Trophoblast cell (in vitro differentiated cells and primary cell): ENCODE measurements at regions not wholly inside any gene's neighbourhood (a gene's known extent, or its start where the extent isn't known, plus 50 kb on each side); places are given as distances from the start of the nearest gene placed in this dataset.

Experiments used
- DNase-seq, 2 donors: peaks; one replicate each; pipeline ENCODE4 v3.0.0-alpha.2; 2016
- H2AFZ ChIP-seq: 2 replicates; pipeline ENCODE4 v1.6.1; 2013; ENCODE audit warnings: low read length, moderate library complexity, mild to moderate bottlenecking; ENCODE audit not compliant: insufficient read depth, poor library complexity
- H2AK5ac ChIP-seq: 2 replicates; pipeline ENCODE4 v1.6.1; 2013; ENCODE audit warnings: mild to moderate bottlenecking, low read length
- H2BK120ac ChIP-seq: 2 replicates; pipeline ENCODE4 v1.6.1; 2013; ENCODE audit warnings: low read length, mild to moderate bottlenecking, moderate library complexity; ENCODE audit not compliant: insufficient read depth, poor library complexity
- H2BK12ac ChIP-seq: 2 replicates; pipeline ENCODE4 v1.6.1; 2013; ENCODE audit warnings: mild to moderate bottlenecking, low read length, moderate library complexity
- H2BK5ac ChIP-seq: 2 replicates; pipeline ENCODE4 v1.6.1; 2013; ENCODE audit warnings: low read length, low read depth, moderate library complexity, mild to moderate bottlenecking; ENCODE audit not compliant: poor library complexity
- H3K14ac ChIP-seq: 2 replicates; pipeline ENCODE4 v1.6.1; 2013; ENCODE audit warnings: mild to moderate bottlenecking, low read length
- H3K18ac ChIP-seq: 2 replicates; pipeline ENCODE4 v1.6.1; 2013; ENCODE audit warnings: mild to moderate bottlenecking, low read length
- H3K23ac ChIP-seq: 2 replicates; pipeline ENCODE4 v1.6.1; 2013; ENCODE audit warnings: low read length
- H3K27ac ChIP-seq: 2 replicates; pipeline ENCODE4 v1.5.1; 2013; ENCODE audit warnings: low read depth, mild to moderate bottlenecking, inconsistent platforms, low read length, moderate library complexity
- H3K27me3 ChIP-seq: 2 replicates; pipeline ENCODE4 v1.6.1; 2013; ENCODE audit warnings: inconsistent platforms, mild to moderate bottlenecking, low read length, moderate library complexity; ENCODE audit not compliant: insufficient read depth
- H3K36me3 ChIP-seq, 2 experiments: 1 replicate in 1 of 2; 2 replicates in 1 of 2; pipeline ENCODE4 v1.6.1; 2013; ENCODE audit warnings: low read length in 2 of 2, mild to moderate bottlenecking in 2 of 2, moderate library complexity in 1 of 2; ENCODE audit not compliant: insufficient read depth in 2 of 2, control insufficient read depth in 1 of 2
- H3K4ac ChIP-seq: 2 replicates; pipeline ENCODE4 v1.6.1; 2013; ENCODE audit warnings: low read depth, mild to moderate bottlenecking, low read length, moderate library complexity
- H3K4me1 ChIP-seq, 2 experiments: 1 replicate in 1 of 2; 2 replicates in 1 of 2; pipeline ENCODE4 v1.6.1; 2013; ENCODE audit warnings: low read length in 2 of 2, mild to moderate bottlenecking in 2 of 2, moderate library complexity in 1 of 2; ENCODE audit not compliant: insufficient read depth in 2 of 2, control insufficient read depth in 1 of 2
- H3K4me2 ChIP-seq: 2 replicates; pipeline ENCODE4 v1.6.1; 2013; ENCODE audit warnings: inconsistent platforms, mild to moderate bottlenecking, low read length, moderate library complexity
- H3K4me3 ChIP-seq: 2 replicates; pipeline ENCODE4 v1.5.1; 2013; ENCODE audit warnings: mild to moderate bottlenecking, low read depth, low read length, inconsistent platforms
- H3K79me1 ChIP-seq: one replicate; pipeline ENCODE4 v1.6.1; 2013; ENCODE audit warnings: low read length
- H3K79me2 ChIP-seq: 2 replicates; pipeline ENCODE4 v1.6.1; 2013; ENCODE audit warnings: low read length, mild to moderate bottlenecking; ENCODE audit not compliant: control insufficient read depth, insufficient read depth, poor library complexity
- H3K9ac ChIP-seq: 2 replicates; pipeline ENCODE4 v1.6.1; 2013; ENCODE audit warnings: mild to moderate bottlenecking, low read length
- H3K9me3 ChIP-seq: 2 replicates; pipeline ENCODE4 v1.6.1; 2013; ENCODE audit warnings: low read depth, mild to moderate bottlenecking, control low read depth, inconsistent platforms, low read length; ENCODE audit not compliant: insufficient read depth
- H4K12ac ChIP-seq: 2 replicates; pipeline ENCODE4 v1.6.1; 2013; ENCODE audit warnings: low read depth, mild to moderate bottlenecking, low read length, moderate library complexity
- H4K8ac ChIP-seq: 2 replicates; pipeline ENCODE4 v1.6.1; 2013; ENCODE audit warnings: low read depth, mild to moderate bottlenecking, low read length, moderate library complexity
- H4K91ac ChIP-seq: one replicate; pipeline ENCODE4 v1.6.1; 2013; ENCODE audit warnings: low read depth, mild to moderate bottlenecking, low read length, moderate library complexity
- WGBS: extraction: QIAGEN DNeasy Blood & Tissue Kit; methylation state at CpG from one replicate; pipeline ENCODE4 v1.1.7; 2013; ENCODE audit warnings: missing lambda C conversion rate; ENCODE audit not compliant: insufficient read length, insufficient coverage; ENCODE audit errors: extremely low coverage; 5-methylcytosine and 5-hydroxymethylcytosine counted together

GRCh38 chr3:75035146-75035545 is 420.7 kb upstream of the CNTN3 start:
- peak; percentile 50 to 84 for DNase-seq
- Histone ChIP-seq H4K91ac (no peak overlapping the region), H3K4ac (no peak overlapping the region), H3K14ac (no peak overlapping the region), H4K12ac (no peak overlapping the region), H3K36me3 (no peaks in the 10 kb centered on the region), H2BK12ac (no peak overlapping the region), H3K4me1 (no peaks in the 10 kb centered on the region), H2AK5ac (no peak overlapping the region), H4K8ac (no peak overlapping the region), H2AFZ (no peak overlapping the region), H3K18ac (no peak overlapping the region), H3K79me2 (no peaks in the 10 kb centered on the region), H3K27me3 (no peaks in the 10 kb centered on the region), H3K27ac (no peak overlapping the region), H3K4me2 (no peak overlapping the region), H3K9me3 (no peaks in the 10 kb centered on the region), H3K23ac (no peak overlapping the region), H2BK5ac (no peak overlapping the region), H2BK120ac (no peak overlapping the region), H3K4me3 (no peak overlapping the region), H3K79me1 (no peaks in the 10 kb centered on the region), H3K9ac (no peak overlapping the region)

- H2AFZ ChIP-seq: no peak overlapping the region
- H3K79me2 ChIP-seq: no peaks in the 10 kb centered on the region
- H3K79me1 ChIP-seq: no peaks in the 10 kb centered on the region
- no peak overlapping the region for H3K4me2 ChIP-seq
- no peak overlapping the region for H2BK12ac ChIP-seq
- no peaks in the 10 kb centered on the region for H3K27me3 ChIP-seq
- no peak overlapping the region for H2AK5ac ChIP-seq
- H4K8ac ChIP-seq: no peak overlapping the region
- no peak overlapping the region for H2BK5ac ChIP-seq
- H3K4me1 ChIP-seq: no peaks in the 10 kb centered on the region
- no peak overlapping the region for H3K27ac ChIP-seq
- H3K9ac ChIP-seq: peak overlapping the region; percentile 38
- no peak overlapping the region for H4K12ac ChIP-seq
- H3K9me3 ChIP-seq: peaks cover 3% of the 10 kb centered on the region
- no peak overlapping the region for H3K18ac ChIP-seq
- H3K23ac ChIP-seq: no peak overlapping the region
- H3K36me3 ChIP-seq: no peaks in the 10 kb centered on the region
- H4K91ac ChIP-seq: no peak overlapping the region
- no peak for DNase-seq
- H2BK120ac ChIP-seq: no peak overlapping the region
- no CpG with 5 or more reads among the region's 2 CpGs for WGBS
- H3K4me3 ChIP-seq: no peak overlapping the region
- no peak overlapping the region for H3K14ac ChIP-seq
- no peak overlapping the region for H3K4ac ChIP-seq
These were observed 428.5 kb upstream of the CNTN3 start for GRCh38 chr3:75042941-75043340.

- no peak overlapping the region for H3K4ac ChIP-seq
- no peaks in the 10 kb centered on the region for H3K9me3 ChIP-seq
- no peaks in the 10 kb centered on the region for H3K79me1 ChIP-seq
- H3K36me3 ChIP-seq: no peaks in the 10 kb centered on the region
- WGBS: no CpG with 5 or more reads among the region's 3 CpGs
- no peak overlapping the region for H2BK12ac ChIP-seq
- no peak overlapping the region for H3K18ac ChIP-seq
- peak overlapping the region; percentile 86 for H4K91ac ChIP-seq
- H2AFZ ChIP-seq: no peak overlapping the region
- no peak overlapping the region for H3K9ac ChIP-seq
- no peaks in the 10 kb centered on the region for H3K79me2 ChIP-seq
- no peak overlapping the region for H3K14ac ChIP-seq
- H4K8ac ChIP-seq: peak overlapping the region; percentile 35
- H3K23ac ChIP-seq: no peak overlapping the region
- peak overlapping the region; percentile 63 for H2BK120ac ChIP-seq
- DNase-seq: no peak
- H3K4me2 ChIP-seq: no peak overlapping the region
- no peaks in the 10 kb centered on the region for H3K4me1 ChIP-seq
- H4K12ac ChIP-seq: no peak overlapping the region
- no peak overlapping the region for H3K4me3 ChIP-seq
- H2BK5ac ChIP-seq: peak overlapping the region; percentile 32
- H3K27ac ChIP-seq: no peak overlapping the region
- H2AK5ac ChIP-seq: no peak overlapping the region
- H3K27me3 ChIP-seq: no peaks in the 10 kb centered on the region
These were observed 434.2 kb upstream of the CNTN3 start for GRCh38 chr3:75048650-75049049.

- no peak overlapping the region for H2AFZ ChIP-seq
- WGBS: no CpG with 5 or more reads among the region's 5 CpGs
- H4K12ac ChIP-seq: no peak overlapping the region
- no peak overlapping the region for H3K4ac ChIP-seq
- H3K9me3 ChIP-seq: no peaks in the 10 kb centered on the region
- no peaks in the 10 kb centered on the region for H3K27me3 ChIP-seq
- H2BK12ac ChIP-seq: no peak overlapping the region
- H4K91ac ChIP-seq: no peak overlapping the region
- H3K14ac ChIP-seq: no peak overlapping the region
- no peaks in the 10 kb centered on the region for H3K4me1 ChIP-seq
- no peaks in the 10 kb centered on the region for H3K79me2 ChIP-seq
- H3K27ac ChIP-seq: no peak overlapping the region
- H3K23ac ChIP-seq: no peak overlapping the region
- no peak overlapping the region for H2AK5ac ChIP-seq
- no peak overlapping the region for H3K18ac ChIP-seq
- H3K79me1 ChIP-seq: no peaks in the 10 kb centered on the region
- no peak overlapping the region for H3K9ac ChIP-seq
- H3K4me2 ChIP-seq: no peak overlapping the region
- no peak overlapping the region for H3K4me3 ChIP-seq
- H3K36me3 ChIP-seq: no peaks in the 10 kb centered on the region
- no peak overlapping the region for H4K8ac ChIP-seq
- DNase-seq: no peak
- H2BK5ac ChIP-seq: no peak overlapping the region
- no peak overlapping the region for H2BK120ac ChIP-seq
These were observed 435.1 kb upstream of the CNTN3 start for GRCh38 chr3:75049533-75049932.
